ENCODE measurements at regions not wholly inside any gene's neighbourhood (a gene's known extent, or its start where the extent isn't known, plus 50 kb on each side); places are given as distances from the start of the nearest gene placed in this dataset.

GRCh38 chr1:213884402-213884801 lies 103.4 kb upstream of the PROX1 start:
- no peaks in the 10 kb centered on the region for H3K4me1 ChIP-seq
- no peak for TF ChIP-seq POLR2A (IDR thresholded peaks at IDR 0.05)
- TF ChIP-seq, protein P1, sequence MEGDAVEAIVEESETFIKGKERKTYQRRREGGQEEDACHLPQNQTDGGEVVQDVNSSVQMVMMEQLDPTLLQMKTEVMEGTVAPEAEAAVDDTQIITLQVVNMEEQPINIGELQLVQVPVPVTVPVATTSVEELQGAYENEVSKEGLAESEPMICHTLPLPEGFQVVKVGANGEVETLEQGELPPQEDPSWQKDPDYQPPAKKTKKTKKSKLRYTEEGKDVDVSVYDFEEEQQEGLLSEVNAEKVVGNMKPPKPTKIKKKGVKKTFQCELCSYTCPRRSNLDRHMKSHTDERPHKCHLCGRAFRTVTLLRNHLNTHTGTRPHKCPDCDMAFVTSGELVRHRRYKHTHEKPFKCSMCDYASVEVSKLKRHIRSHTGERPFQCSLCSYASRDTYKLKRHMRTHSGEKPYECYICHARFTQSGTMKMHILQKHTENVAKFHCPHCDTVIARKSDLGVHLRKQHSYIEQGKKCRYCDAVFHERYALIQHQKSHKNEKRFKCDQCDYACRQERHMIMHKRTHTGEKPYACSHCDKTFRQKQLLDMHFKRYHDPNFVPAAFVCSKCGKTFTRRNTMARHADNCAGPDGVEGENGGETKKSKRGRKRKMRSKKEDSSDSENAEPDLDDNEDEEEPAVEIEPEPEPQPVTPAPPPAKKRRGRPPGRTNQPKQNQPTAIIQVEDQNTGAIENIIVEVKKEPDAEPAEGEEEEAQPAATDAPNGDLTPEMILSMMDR (IDR thresholded peaks at IDR 0.05 in 4 of 5, conservative IDR thresholded peaks at IDR 0.05 in 1 of 5): no peak
- H3K27ac ChIP-seq: no peak overlapping the region
- no peak for DNase-seq
- ATAC-seq: no peak
- H3K27me3 ChIP-seq: no peaks in the 10 kb centered on the region
- intact Hi-C loops (cut with DNase I; ENCODE audit: low total_unique reads): no loop called here
- in situ Hi-C loops (cut with MboI; ENCODE audit: low sequenced_read_pairs in 4 of 4): no loop called here
- H3K36me3 ChIP-seq: no peaks in the 10 kb centered on the region
- no peaks in the 10 kb centered on the region for H3K9me3 ChIP-seq
- no peak overlapping the region for H3K4me3 ChIP-seq

GRCh38 chr1:213884942-213885341 lies 102.8 kb upstream of the PROX1 start:
- no peak for TF ChIP-seq POLR2A (IDR thresholded peaks at IDR 0.05)
- TF ChIP-seq, protein P1 (IDR thresholded peaks at IDR 0.05 in 4 of 5, conservative IDR thresholded peaks at IDR 0.05 in 1 of 5): no peak
- in situ Hi-C loops (cut with MboI; ENCODE audit: low sequenced_read_pairs in 4 of 4): no loop called here
- Histone ChIP-seq H3K9me3 (no peaks in the 10 kb centered on the region), H3K4me1 (no peaks in the 10 kb centered on the region), H3K4me3 (no peak overlapping the region), H3K27me3 (no peaks in the 10 kb centered on the region), H3K36me3 (no peaks in the 10 kb centered on the region), H3K27ac (no peak overlapping the region)
- ATAC-seq (no peak), DNase-seq (no peak)
- intact Hi-C loops (cut with DNase I; ENCODE audit: low total_unique reads): no loop called here

GRCh38 chr1:213887842-213888241 lies 99.9 kb upstream of the PROX1 start:
- TF ChIP-seq, protein P1 (IDR thresholded peaks at IDR 0.05 in 4 of 5, conservative IDR thresholded peaks at IDR 0.05 in 1 of 5): no peak
- TF ChIP-seq POLR2A (IDR thresholded peaks at IDR 0.05): no peak
- in situ Hi-C loops (cut with MboI; ENCODE audit: low sequenced_read_pairs in 4 of 4) (no loop called here), intact Hi-C loops (cut with DNase I; ENCODE audit: low total_unique reads) (no loop called here)
- H3K9me3 ChIP-seq: no peaks in the 10 kb centered on the region
- no peak overlapping the region for H3K27ac ChIP-seq
- no peaks in the 10 kb centered on the region for H3K27me3 ChIP-seq
- H3K36me3 ChIP-seq: no peaks in the 10 kb centered on the region
- no peak for DNase-seq
- H3K4me3 ChIP-seq: no peak overlapping the region
- no peak for ATAC-seq
- no peaks in the 10 kb centered on the region for H3K4me1 ChIP-seq

- Histone ChIP-seq H3K4me1 (no peaks in the 10 kb centered on the region), H3K27ac (no peak overlapping the region), H3K9me3 (no peaks in the 10 kb centered on the region), H3K27me3 (no peaks in the 10 kb centered on the region), H3K4me3 (no peak overlapping the region), H3K36me3 (no peaks in the 10 kb centered on the region)
- in situ Hi-C loops (cut with MboI; ENCODE audit: low sequenced_read_pairs in 4 of 4): no loop called here
- DNase-seq (no peak), ATAC-seq (no peak)
- TF ChIP-seq POLR2A (IDR thresholded peaks at IDR 0.05): no peak
- TF ChIP-seq, protein P1 (IDR thresholded peaks at IDR 0.05 in 4 of 5, conservative IDR thresholded peaks at IDR 0.05 in 1 of 5): no peak
- intact Hi-C loops (cut with DNase I; ENCODE audit: low total_unique reads): no loop called here
These were observed 95.5 kb upstream of the PROX1 start for GRCh38 chr1:213891989-213892902.
